Stimulated activated CD8-positive, alpha-beta memory T cell treated with anti-CD3 and anti-CD28 coated beads, Interleukin-4, amount 100 ng/mL, for 4 hours (primary cell): ENCODE measurements at regions not wholly inside any gene's neighbourhood (a gene's known extent, or its start where the extent isn't known, plus 50 kb on each side); places are given as distances from the start of the nearest gene placed in this dataset.
"Not testable (repeated sequence)": the region's sequence is repeated elsewhere in the genome, so short reads cannot be mapped to it uniquely, and the experiment has no call there.

ENCODE experiments used
- DNase-seq, 2 donors: peaks; one replicate each; pipeline ENCODE4 v3.0.0-alpha.2; 2020; ENCODE audit warnings: low read depth in 2 of 2, low spot score in 1 of 2

DNA sequence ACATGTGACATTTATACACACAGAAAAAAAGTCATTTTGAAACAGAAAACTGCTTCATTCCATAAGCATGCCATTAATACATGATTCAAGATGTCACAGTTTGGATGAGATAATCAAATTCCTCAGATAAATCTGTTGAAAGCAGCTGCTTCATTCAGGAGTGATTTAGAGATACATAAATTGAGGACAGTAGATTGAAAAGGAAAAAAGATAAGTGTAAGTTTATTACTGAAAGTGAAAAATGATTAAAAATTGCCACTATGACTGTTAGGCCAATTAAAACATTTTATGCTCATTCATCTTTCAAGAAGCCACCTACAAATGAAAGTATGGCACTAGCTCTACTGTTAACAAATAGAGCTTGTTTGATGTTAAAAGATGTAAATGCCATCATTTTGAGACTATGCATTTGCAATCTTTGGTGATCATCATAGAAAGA is 136.9 kb upstream of the CDK6 start:
- DNase-seq, result no peak

DNA sequence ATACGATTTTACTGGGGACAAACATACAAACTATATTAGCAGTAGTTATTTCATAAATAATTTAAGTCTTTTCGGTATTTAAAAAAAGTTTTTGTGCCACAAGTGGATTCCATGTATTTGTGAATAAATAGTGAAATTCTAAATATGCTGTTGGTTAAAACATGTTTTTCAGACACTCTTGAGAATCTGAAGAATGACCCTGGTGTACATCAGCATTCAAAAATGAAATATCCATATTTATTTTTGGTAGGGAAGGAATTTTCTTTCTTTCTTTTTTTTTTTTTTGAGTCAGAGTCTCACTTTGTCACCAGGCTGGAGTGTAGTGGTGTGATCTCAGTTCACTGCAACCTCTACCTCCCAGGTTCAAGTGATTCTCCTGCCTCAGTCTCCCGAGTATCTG is 136.1 kb upstream of the CDK6 start:
- DNase-seq, result no peak

GRCh38 chr7:92969061-92969460 is 132.7 kb upstream of the CDK6 start:
- DNase-seq, result no peak

GRCh38 chr7:92968502-92968901 is 132.1 kb upstream of the CDK6 start:
- no peak for DNase-seq

DNA sequence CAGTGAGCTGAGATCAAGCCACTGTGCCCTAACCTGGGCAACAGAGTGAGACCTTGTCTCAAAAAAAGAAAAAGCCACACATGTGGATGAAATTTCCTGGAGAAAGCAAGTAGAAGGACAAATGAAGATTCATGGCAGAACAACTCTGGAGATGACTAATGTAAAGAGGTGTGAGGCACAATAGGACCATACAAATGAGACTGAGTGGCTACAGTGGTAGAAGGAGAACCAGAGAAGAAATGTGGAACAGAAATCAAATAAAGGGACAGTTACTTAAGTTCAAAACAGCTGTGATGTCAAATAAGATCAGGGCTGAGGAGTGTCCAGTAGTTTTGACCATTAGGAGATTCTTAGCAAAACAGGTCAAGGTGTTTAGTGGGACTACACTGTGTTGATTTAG is 130.9 kb upstream of the CDK6 start:
- DNase-seq, result no peak

DNA sequence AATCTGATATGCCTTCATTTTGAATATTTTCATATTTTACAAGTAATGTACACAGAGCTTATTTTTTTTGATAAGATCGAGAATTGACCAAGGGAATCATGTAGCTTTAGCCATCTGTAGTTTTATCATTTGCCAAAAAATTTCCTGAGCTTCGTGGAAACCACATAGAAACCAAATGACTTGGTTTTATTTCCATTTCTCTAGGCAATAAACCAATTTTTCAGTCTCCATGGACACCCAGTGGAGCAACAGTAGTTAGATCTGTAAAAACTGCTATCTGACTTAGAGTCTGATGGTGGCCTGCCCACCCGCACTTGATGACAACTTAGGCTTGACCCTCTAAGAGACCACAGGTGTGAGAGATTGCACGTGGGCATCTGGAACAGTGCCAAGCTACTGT is 127.8 kb upstream of the CDK6 start:
- no peak for DNase-seq

GRCh38 chr7:92963566-92963965 is 127.2 kb upstream of the CDK6 start:
- DNase-seq, result no peak

- DNase-seq, result no peak
Observed at GRCh38 chr7:92961961-92962360, 125.6 kb upstream of the CDK6 start.

- no peak for DNase-seq
Observed at GRCh38 chr7:92956575-92956974, 120.2 kb upstream of the CDK6 start.

DNA sequence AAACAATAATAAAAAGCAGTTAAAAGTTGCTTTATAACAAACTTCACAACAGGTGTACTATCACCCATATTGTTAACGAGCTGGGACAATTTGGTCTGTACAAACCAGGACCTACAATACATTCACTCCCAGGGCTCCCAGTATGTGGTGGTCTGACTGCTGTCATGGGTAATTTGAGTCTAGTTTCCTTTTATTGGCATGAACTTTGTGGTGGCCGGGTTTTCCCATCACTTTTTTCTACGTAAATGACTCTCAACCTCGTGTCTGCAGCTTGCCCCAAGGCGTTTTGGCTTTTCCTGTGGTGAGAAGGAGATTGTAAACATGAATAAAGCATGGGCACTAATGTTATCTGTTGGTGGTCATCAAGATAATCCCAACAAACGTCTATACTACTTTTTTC is 118.7 kb upstream of the CDK6 start:
- no peak for DNase-seq

DNA sequence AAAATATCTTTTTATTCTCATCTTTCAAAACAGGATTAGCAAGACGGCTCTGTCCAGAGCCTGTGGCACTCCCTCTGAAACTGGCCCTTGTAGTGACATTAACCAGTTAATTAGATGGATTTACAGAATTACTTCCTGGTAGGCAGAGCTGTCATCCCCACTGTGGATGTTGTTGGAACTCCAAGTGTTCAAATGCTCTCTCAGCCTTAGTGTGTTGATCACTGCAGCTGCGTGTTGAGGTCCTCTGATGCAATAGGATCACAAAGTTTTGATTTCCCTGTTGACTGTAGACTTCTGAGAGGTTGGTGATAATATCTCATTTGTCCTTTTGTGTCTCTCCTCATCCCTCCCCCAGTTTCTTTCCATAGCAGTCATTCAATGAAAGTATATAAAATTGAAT is 117.3 kb upstream of the CDK6 start:
- no peak for DNase-seq

DNA sequence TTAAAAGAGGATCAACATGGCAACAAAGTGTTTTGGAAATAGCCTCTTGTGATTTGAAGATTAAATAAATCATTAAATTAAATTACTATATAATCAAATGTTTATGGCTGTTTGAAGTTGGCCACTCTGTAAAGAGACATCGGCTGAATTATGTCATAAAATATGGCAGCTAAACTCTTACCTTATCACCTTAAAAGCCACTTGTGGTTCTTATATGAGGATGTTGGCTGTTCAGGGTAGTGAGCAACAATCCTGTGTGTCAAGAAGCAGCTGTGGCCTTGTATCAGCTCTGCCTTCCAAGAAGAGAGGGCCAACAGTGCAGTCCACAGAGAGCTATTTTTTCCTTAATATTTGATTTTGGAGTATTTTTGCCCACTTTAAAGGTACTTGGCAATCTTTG is 113.4 kb upstream of the CDK6 start:
- DNase-seq, result no peak

GRCh38 chr7:92945840-92946239 is 109.5 kb upstream of the CDK6 start:
- DNase-seq, result no peak

DNA sequence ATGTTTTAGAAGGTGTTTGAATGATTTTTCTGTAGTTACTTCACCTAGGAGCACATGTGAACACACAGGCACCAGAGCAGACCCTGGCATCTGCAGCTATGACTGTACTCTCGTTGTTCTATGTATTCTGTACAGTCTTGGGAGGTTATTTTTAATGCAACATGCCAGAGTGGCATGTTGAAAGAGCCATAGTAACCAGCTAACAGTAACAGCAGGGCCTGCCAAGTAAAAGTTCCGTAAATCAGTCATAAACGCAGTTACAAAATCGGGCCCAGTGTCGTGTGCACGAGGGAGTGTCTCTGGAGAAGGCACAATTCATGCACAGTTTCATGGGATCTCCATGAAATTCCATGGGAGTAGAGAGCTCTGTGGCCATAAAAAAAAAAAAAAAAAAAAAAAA is 108.3 kb upstream of the CDK6 start:
- no peak for DNase-seq

GRCh38 chr7:92942706-92943105 is 106.3 kb upstream of the CDK6 start:
- DNase-seq, result not testable (repeated sequence)

DNA sequence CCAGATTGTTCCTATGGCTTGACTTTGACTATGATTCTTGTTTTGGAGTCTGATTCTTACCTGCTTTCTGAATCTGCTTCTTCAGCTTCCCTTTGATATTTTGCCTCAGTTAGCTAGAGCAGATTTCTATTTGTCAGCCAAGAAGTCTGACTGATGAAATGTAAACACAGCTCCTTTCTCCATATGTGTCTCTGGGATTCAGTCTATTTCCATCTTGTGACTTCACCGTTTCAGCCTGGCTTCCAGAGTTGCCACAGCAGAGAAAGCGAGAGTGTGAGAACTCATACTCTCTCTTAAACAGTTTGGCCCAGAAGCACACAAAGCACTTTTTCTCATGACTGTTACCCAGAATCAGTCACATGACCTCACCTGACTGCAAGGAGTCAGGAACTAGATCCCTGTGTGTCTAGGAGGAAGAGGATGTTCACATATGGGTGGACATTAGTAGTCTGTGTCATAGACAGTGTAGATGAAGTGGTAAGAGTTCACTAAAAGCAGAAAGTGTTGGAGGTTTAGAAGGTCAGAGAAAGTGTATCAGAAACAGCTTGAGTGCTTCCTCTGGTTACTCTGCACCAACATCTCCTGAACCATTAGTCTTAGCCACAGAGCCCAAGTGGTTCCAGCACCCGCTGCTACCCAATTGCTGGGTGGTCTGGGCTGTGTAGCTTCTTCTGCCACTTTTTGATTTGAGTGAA is 103.4 kb upstream of the CDK6 start:
- no peak for DNase-seq

DNA sequence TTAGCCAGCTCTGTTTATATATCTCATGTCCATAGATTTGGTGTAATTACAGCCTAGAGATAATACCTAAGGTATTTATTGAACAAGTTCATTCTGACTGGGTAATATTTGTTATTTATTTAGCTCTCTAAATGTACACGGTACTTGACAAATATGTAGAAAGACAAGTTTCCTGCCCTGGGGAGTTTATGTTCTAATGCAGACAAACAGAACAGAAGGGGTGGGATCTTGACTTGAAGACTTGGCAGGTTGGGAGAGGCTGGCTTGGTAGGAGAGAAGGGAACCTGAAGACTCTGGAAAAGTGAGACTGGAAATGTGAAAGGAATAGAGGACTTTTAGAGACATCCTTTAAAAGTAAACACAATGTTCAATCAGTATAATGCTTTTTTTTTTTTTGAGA is 97.7 kb upstream of the CDK6 start:
- DNase-seq, result no peak

GRCh38 chr7:92932450-92932849 is 96.1 kb upstream of the CDK6 start:
- no peak for DNase-seq

GRCh38 chr7:92930404-92930803 is 94.0 kb upstream of the CDK6 start:
- DNase-seq, result no peak

- DNase-seq, result no peak
Observed at GRCh38 chr7:92926697-92927044, 90.3 kb upstream of the CDK6 start.

DNA sequence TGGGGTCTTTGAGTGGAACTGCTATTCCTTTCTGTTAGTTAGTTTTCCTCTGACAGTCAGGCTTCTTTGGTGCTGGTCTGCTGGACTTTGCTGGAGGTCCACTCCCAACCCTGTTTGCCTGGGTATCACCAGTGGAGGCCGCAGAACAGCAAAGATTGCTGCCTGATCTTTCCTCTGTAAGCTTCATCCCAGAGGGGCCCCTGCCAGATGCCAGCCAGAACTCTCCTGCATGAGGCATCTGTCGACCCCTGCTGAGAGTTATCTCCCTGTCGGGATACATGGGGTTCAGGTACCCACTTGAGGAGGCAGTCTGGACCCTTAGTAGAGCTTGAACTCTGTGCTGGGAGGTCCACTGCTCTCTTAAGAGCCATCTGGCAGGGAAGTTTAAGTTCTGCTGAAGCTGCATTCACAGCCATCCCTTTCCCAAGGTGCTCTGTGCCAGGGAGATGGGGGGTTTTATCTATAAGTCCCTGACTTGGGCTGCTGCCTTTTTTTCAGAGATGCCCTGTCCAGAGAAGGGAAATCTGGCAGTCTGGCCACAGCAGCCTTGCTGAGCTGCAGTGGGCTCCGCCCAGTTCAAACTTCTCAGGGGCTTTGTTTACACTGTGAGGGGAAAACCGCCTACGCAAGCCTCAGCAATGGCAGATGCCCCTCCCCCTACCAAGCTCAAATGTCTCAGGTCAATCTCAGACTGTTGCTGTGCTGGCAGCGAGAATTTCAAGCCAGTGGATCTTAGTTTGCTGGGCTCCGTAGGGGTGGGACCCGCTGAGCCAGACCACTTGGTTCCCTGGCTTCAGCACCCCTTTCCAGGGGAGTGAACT is 89.7 kb upstream of the CDK6 start:
- DNase-seq, result no peak

GRCh38 chr7:92924800-92925199 is 88.4 kb upstream of the CDK6 start:
- no peak for DNase-seq

- DNase-seq, result no peak
Observed at GRCh38 chr7:92917230-92917629, 80.9 kb upstream of the CDK6 start.
